ENCODE measurements at regions not wholly inside any gene's neighbourhood (a gene's known extent, or its start where the extent isn't known, plus 50 kb on each side); places are given as distances from the start of the nearest gene placed in this dataset.

DNA sequence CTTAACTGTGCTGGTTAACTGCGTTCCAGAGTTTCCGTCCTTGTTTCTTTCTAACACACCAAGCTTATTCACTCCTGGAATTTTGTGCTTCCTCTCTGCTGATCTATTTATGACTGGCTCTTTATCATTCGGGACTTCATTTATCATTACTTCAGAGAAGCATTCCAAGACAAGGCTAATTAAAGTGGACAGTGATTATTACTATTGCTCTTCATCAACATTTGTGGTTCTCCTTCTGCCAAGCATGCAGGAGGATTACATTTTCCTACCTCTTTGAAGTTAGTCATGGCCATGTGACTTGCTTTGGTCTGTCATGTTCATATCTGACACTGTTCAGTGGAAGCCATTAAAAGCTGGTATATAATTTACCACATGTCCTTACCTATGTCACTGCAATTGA lies 172.4 kb upstream of the AGR3 start:
- no peak for DNase-seq

DNA sequence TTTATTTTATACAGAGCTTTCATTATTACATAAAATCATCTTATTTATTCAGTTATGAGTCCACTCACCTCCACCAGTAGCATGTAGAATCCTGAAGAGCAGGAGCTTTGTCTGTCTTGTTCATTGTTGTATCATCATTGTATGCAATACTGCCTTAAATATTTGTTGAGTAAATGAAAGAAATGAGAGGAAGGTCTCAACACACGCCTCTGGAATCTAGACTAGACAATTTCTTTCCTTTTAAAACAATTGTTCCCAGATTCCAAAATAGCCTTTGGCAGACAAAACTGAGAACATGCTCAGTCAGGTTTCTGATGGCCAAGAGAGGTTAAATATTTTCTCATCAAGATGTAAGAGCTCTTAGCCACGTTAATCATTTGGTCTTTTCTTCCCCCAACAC lies 173.1 kb upstream of the AGR3 start:
- no peak for DNase-seq

DNA sequence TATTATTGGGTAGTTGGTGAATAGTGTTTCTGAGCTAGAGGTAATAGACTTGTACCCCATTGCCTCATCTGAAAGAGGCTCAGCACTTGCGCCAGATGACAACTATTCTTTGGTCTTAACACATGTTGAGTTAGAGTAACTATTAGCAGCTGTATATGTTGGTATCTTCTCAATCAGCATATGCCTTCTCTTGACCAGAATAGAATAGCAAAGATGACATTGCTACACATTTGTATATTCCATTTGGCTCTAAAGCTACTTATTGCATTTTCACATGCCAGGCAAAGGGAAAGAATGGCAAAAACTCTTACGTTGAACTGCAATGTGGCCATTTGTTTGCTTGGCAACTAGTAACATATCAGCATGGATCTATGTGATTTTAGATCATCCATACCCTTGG lies 173.8 kb upstream of the AGR3 start:
- DNase-seq, result no peak

DNA sequence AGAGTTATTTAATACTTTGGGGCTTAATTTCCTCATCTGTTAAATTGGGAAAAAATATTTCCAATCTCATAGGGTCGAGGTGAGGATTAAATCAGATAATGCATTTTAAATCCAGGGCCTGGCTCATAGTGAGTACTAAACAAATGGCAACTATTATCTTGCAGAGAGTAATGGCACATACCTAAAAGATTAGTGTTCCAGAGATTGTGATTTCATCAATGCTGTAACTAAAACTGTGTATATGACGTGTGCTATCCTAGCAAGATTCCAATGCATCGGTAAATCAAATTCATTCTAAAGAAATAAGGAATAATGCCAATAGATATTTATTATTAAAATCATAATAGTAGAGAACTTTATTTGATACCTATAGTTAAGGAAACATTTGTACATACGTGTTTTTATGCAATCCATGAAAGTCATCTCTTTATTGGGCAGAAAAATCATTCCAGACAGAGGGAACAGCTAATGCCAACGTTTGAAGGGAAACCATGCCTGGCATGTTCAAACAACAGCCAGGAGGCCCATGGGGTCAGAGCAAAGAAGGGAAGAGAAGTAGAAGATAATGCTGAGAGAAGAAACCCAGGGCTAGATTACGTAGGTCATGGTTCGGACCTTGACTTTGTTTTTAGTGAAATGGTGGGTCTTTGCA lies 174.8 kb upstream of the AGR3 start:
- no peak for DNase-seq

DNA sequence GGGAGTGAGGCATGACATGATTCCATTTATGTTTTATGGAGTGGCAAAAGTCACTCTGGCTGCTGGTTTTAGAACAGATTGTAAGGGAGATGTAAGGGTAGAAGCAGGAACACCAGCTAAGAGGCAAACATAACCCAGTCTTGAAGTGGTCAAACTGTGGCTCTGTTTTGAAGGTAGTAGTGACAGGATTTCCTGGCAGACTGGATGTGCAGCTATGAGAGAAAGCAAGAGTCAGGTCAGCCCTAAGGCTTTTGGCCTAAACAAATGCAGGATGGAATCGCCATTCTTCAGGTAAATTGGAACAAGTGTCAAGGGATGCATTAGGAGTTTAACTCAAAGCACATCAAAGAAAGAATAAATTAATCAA lies 175.3 kb upstream of the AGR3 start:
- no peak for DNase-seq

DNA sequence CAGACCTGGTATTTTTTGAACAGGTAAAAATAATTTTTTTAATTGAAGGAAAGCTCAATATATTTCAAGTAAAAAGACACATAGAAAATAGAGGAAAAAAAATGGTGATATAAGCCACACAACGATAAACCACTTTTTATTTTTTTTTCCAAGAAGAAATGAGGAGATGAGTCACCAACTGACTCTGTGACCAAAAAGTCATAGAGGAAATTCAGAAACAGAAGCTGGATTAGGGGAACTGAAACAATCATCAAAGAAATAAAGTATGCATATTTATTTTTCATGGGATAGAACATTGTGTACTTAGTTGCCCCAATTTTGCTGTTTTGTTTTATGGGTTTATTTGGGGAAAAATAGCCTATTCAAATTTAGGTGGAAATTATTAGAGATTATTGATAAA lies 176.8 kb upstream of the AGR3 start:
- no peak for DNase-seq

DNA sequence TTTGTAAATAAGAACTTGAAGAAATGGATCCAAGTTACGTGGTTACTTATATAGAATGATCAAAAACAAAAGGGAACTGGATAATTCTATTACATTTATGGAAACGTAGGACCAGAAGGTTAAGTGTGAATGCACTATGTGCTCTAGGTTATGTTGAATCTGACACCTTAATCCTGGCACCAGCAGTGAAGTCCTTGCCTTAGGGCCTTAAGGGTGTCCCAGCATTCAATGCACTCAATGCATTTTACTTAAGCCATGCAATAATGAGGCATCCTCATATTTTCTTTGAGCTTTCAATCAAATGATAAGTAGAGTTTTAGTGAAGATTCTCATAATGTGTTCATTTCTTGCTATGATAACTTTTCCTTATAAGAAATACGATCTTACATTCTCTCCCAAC lies 178.3 kb upstream of the AGR3 start:
- DNase-seq, result no peak

DNA sequence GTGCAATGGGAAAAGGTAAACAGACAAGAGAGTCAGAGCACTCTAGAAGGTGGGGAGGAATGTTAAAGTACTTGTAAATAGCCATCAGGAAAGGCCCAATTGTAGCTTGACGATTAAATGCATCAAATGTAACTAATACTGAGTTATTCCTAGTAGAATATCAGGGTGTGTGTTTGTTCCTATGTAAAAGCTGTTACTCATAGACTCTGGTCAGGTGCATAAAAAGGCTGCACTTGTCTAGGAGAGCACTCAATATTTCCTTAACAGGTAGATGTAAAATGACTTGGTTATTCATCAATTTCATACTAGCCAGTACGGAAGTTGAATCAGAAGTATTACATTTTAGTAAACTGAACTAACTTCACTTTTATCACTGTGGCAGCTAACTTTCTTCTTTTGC lies 179.7 kb upstream of the AGR3 start:
- DNase-seq, result no peak

DNA sequence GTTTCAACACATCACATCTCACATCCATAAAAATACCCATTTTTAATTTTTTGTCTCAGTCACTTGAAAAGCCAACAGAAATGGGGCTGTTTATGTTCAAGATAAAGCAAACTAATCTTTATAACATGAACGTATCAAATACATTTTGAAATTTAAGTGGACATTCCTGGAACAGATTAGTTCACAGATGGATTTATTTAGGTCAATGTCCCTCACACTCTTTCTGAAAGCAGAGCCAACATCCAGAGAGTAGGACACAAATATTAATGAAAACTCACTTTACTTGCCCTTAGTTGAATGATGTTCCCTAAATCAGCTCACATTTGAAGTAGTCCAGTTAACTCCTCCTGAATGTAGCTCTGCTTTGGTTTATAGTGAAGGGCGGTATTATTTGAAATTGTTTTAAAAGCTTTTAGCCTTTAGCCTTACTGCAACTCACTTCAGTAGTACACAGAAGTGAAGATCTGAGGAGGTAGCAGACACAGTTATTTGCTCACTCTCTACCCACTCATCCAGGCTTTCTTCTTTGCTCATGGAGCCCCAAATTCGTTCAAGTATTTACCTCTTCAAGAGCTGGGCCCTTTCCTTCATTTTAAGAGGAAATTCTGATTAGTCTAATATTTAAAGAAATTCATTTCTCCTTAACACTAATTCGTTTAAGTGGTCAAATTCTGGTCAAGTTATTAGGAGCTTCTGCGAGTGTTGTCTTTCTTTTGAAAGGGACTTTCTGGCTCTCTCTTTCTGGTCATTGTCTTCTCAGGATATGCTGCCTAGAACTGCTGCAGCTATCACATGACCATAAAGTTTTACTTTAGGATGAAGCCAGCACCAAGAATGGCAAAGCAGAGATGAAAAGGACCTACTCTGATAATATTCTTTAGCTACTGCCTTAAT lies 180.6 kb upstream of the AGR3 start:
- DNase-seq, result no peak

DNA sequence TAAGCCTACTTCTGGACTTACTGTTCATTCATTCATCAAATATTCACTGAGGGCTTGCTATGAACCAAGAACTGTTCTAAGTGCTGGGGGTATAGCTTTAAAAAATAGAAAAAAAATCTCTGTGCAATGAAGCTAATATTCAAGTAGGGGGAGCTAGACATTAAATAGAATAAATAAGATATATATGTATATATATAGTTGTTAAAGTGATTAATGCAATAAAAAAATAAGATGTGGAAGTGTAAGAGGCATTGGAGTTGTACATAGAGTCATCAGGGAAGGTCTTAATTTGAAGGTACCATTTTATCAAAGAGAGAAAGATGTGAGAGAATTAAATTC lies 181.2 kb upstream of the AGR3 start:
- DNase-seq, result no peak

DNA sequence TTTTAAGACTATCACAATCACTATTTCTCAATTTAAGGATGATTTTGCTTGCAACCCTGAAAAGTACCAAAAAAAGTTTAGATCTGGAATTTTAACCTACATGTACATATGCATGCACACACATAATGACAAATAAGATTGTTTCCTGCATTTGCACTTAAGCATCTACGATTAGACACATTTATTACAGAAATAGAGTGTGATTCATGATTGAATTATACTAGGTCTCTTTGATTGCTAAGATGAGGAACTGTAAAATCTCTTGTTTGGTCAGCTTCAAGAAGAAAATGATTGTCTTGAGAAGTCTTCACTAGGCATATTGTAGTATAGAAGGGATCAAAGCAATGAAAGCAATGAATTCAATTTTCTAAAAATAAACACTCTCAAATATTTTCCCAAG lies 185.9 kb upstream of the AGR3 start:
- DNase-seq, result no peak

DNA sequence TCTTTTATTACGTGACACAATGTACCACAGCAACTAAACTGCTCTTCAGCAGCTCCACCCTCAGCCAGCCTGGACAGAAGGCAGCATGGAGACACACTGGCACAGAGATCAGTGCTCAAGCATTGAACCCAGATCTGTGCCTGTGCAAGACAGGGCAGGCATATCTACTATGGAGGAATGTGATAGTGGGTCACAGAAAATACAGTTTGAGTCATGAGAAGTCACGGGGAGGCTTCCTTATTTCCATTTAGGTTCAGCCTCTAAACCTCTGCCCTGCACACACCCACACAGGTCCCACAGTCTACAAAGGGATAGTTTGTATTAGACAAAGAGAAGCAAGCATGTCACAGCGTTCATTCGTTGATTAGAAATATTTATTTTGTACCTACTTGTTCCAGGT lies 187.4 kb upstream of the AGR3 start:
- DNase-seq, result no peak

DNA sequence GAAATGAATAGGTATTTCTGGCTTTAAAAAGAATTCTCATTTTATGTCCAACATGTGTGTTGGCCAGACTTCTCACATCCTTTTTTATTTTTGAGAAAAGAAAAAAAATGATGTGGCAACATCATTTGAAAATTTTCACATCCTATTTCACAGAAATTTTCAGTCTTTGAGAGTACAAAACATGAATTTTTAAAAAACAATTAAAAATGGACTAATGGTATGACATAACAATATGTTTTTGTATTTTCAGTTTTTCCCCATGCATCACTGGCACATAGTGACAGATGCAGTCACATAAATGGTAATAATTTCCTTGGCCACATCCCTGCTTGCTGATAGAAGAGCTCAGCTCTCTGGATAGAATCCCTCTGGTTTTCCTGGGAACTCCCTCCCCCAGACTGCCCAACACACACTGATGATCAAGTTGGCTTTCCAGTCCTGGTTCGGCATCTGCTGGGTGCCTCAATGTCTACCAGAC lies 188.5 kb upstream of the AGR3 start:
- no peak for DNase-seq

DNA sequence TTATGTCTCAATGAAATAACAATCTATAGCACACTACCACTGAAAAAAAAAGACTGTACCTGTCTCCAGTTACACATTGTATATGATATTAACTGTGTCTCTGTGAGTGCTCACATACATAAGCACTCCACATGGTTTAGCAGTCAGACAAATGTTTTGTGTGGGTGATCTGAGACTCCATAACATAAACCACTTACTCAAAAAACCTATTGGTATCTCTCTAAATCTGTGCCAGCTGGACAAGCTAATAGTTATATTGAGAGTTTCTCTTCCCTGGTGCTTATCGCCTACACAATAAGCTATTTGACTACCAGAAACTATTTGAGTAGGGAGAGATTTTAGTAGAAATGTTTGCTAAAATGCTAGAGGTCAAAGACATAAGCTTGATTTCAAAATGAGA lies 190.1 kb upstream of the AGR3 start:
- DNase-seq, result no peak

DNA sequence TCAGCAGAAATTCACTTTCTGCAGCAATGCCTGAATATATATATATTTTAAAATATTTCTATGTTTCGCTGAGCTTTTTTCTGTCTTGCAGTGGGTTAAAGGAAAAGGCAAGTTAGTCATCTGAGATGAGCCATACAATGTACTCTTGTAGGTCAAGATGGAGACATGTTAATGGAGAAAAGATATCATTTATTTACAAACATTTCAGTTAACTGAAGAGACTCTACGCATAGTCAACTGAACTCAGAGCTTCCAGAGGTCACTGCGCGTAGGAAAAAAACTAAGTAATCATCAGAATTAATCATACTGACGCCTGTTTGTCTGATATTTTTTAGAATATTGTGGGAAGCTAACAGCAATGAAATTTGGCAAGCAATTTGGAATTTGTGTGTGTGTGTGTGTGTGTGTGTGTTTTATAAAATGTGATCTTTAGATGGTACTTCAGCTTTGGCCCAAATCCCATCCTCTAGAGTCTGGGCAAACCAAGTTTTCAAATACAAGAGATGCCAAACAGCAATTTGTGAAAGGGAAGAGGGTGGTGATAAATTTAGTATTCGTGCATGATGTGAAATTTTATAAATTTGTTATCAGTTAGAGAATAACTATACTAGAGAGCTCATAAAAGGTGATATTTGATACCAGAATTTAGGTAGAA lies 193.9 kb upstream of the AGR3 start:
- DNase-seq, result no peak

DNA sequence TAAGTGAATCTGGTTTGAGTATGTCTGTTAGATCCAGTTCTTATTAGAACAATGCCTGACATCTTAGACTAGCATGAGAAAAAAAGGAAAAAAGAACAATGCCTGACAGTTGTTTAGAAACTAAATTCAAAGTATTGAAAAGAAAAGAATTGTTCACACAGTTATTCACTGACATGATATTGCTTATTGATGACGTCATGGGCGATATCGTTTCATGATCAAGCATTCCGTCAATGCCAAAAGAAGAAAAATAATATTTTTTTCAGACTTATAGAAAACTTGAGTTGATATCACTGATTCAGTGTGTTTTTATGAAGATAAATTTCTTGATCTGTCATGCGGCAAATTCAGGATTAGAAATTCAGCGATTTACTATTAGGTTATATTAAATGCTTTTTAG lies 196.5 kb upstream of the AGR3 start:
- DNase-seq, result no peak

DNA sequence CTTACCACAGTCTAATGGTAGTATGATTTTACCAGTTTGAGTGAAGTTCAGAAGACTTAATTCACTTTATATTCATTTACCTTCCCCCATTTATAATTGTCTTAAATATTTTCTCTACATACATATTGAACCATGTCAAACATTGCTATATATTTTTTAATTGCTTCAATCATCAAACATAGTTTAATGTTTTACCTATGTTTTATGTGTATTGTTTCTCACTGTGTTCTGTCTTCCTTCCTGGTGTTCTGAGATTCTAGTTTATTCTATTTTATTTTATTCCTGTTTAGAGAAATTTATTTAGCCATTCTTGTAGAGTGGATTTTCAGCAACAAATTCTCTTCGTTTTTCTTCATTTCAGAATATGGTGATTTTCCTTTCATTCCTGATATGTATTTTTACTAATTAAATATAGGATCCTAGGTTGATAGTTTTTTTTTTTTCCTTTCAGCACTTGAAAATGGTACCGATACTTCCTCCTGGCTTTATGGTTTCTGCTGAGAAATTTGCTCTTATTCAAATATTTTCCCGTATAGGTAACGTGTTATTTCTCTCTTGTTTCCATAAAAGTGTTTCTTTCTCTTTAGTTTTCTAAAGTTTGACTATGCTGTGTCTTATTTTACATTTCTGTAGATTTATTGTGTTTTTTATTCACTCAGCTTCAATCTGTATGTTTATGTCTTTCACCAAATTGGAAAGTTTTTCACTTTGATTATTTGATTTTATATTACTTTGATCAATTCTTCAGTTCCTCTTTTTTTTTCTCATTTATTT lies 201.8 kb upstream of the AGR3 start:
- DNase-seq, result no peak

DNA sequence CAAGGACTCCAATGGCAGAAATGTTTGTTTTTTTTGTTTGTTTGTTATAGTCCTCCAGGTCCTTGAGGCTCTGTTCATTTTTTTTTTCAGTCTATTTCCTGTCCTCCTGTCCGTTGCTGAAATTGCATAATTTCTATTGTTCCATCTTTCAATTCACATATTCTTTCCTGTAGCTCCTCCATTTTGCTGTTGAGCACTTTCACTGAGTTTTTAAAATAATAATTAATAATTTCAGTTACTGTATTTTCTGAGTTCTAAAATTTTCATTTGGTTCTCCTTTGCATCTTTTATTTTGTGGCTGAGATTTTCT lies 202.3 kb upstream of the AGR3 start:
- DNase-seq, result no peak

DNA sequence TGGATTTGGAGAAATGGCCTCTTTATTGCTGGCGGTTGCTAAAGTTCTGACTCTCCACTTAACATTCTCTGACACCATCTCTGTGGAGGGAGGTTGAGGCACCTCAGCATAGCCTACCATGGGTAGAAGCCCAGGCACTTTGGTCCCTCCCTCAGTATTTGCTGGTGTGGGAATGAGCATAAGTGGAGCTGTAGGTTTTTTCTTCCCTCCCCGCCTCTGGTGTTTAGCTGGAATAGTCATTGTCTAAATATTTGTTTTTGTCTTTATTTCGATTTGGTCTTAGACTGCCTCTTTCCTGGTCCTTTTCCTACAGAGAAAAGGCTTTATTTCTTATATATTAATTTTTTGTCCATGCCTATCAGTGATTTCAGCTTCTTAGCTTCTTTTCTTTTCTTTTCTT lies 203.4 kb upstream of the AGR3 start:
- no peak for DNase-seq

DNA sequence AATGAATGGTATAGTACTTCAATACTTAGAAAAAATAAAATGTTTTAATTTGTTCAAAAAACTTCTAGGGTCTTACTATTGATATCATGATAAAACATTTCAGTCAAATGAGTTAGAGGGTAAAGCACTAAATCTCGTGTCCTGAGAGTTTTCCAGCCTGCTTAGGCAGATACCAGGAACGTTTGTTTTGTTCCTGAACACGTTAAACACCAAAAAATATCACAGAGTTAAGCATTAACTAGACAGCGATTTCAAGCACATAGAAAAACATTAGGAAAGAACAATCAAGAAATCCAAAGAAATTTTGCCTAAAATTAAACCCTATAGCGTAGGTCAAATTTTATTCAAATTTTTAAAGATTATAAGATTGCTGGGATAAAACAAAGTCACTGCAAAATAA lies 204.6 kb upstream of the AGR3 start:
- DNase-seq, result no peak

DNA sequence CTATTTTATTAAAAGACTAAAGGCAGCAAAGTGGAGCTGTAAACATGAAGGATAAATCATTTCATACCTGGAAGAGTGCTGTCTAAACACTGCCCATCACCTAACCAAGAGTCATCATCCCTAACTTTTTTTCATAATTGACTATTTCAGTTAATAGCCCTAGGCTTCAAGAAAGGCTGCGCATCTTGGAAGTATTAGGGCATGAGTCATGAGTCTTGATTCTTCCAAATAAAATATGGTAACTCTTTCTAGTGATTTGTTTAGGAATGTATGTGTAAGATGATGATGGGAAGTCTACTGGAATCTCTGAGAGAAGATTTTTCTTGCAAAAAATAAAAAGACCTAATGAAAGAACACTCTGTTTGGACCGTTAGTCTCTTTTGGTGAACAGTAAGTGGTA lies 207.7 kb upstream of the AHR start:
- no peak for DNase-seq

DNA sequence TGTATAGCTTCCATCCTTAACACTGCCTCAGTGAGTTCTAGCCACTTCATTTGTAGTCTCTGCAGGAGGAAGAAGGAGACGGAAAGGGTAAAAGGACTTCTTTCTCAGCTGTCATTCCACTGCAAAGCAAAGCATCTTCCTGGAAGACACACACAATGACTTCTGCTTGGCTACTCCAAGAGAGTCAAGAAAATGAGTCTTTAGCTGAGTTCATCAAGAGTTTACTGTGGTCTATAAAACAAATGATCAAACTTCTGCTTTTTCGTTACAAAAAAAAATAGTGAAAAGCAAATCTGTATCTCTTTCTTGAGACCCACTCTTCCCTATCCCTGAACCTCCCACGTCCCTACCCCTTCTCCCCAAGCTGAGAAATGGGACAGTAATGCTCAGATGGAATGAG lies 205.0 kb upstream of the AHR start:
- DNase-seq, result no peak

DNA sequence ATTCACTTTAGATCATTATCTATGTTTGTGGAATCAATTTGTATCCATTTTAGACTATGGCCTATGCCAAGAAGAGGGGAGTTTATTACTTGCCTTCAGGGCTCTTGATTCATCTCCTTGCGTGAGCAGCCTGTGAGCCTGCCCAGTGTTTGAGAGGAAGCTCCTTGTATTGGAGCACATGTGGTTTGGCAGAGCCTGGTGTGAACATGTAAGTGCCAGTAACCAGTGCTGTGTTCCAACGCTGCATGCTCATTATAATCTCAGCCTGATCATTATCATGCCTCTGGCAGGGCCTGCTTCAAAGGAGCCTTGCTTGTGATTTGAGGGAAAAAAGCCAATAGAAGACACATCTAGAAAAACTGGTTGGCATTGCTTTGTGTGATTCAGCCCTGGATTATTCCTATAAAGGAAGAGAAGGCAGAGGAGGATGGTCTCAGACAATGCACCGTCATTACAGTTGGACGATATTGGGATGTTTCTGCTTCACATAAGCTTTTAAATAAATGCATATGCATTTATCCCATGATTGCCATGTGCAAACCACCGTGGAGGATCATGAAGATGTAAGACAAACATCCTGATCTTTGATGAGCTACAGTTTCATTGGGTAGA lies 203.4 kb upstream of the AHR start:
- DNase-seq, result no peak
